ENCODE measurements at regions not wholly inside any gene's neighbourhood (a gene's known extent, or its start where the extent isn't known, plus 50 kb on each side); places are given as distances from the start of the nearest gene placed in this dataset.

DNA sequence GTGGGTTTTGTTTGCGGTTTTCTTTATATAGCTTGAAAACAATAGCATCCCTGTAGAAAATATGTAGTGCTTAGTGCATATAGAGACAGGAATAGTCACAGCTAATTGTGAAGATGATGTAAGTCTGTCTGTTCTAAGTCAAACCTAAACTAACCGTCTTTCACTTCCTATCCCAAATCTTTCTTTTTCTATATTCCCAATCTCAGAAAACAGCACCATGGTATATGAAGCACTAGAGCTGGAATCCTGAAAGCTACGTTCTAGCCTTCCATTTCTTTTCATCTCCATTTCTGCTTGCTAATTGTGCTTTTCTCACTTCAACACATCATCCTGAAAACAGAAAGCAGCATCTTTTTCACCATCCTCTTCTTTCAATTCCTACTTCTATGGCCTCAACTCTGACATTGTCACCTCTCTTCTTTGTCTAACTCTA, 1235.5 kb downstream of the ROBO2 start:
- H3K27ac ChIP-seq (ENCODE audit: low read depth, low read length), result no peak overlapping the region
- no peaks in the 10 kb centered on the region for H3K9me3 ChIP-seq (ENCODE audit: insufficient read depth, low read depth, low read length)
- H4K8ac ChIP-seq (ENCODE audit: low read depth, low read length), result no peak overlapping the region
- no peak overlapping the region for H4K12ac ChIP-seq (ENCODE audit: low read depth, low read length)
- no peak overlapping the region for H2BK120ac ChIP-seq (ENCODE audit: insufficient read depth, low read length, poor library complexity)
- H3K4me3 ChIP-seq (ENCODE audit: low read depth, low read length), result no peak overlapping the region
- no peak overlapping the region for H2BK5ac ChIP-seq (ENCODE audit: low read depth, low read length, poor library complexity)
- no CpG with 5 or more reads among the region's 3 CpGs for WGBS (ENCODE audit: extremely low coverage, insufficient coverage, insufficient read length)
- H2AK5ac ChIP-seq (ENCODE audit: low read length), result no peak overlapping the region
- H3K79me1 ChIP-seq (ENCODE audit: low read length), result no peaks in the 10 kb centered on the region
- H3K4me1 ChIP-seq (ENCODE audit: control insufficient read depth in 1 of 2, insufficient read depth in 2 of 2, low read length in 2 of 2), result no peaks in the 10 kb centered on the region
- no peak for DNase-seq
- H2BK12ac ChIP-seq (ENCODE audit: low read length), result no peak overlapping the region
- H2AFZ ChIP-seq (ENCODE audit: insufficient read depth, low read length, poor library complexity), result no peak overlapping the region
- no peak overlapping the region for H3K18ac ChIP-seq (ENCODE audit: low read length)
- no peaks in the 10 kb centered on the region for H3K79me2 ChIP-seq (ENCODE audit: control insufficient read depth, insufficient read depth, low read length, poor library complexity)
- no peak overlapping the region for H3K14ac ChIP-seq (ENCODE audit: low read length)
- peaks cover 2 to 12% of the 10 kb centered on the region in 2 experiments for H3K36me3 ChIP-seq (ENCODE audit: control insufficient read depth in 1 of 2, insufficient read depth in 2 of 2, low read length in 2 of 2)
- H3K4ac ChIP-seq (ENCODE audit: low read depth, low read length), result no peak overlapping the region
- no peak overlapping the region for H3K23ac ChIP-seq (ENCODE audit: low read length)
- H3K4me2 ChIP-seq (ENCODE audit: low read length), result no peak overlapping the region
- H3K27me3 ChIP-seq (ENCODE audit: insufficient read depth, low read length), result no peaks in the 10 kb centered on the region
- H3K9ac ChIP-seq (ENCODE audit: low read length), result no peak overlapping the region
- no peak overlapping the region for H4K91ac ChIP-seq (ENCODE audit: low read depth, low read length)

DNA sequence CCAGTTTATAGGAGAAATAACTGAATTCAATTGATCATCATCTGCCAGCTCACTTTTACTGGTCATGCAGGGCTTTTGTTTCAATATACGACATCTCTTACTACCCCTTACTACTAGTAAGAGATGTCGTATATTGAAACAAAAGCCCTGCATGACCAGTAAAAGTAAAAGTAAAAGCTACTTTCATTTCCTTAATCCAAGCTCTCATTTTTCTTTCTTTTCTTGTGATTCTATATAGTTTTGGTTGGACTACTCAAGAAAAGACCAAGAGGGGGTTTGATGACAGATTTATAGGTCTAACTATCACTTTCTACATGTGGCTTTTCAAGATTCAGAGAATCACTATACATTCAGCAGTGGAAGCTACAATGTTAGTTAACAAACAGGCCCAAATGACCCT, 1237.3 kb downstream of the ROBO2 start:
- Histone ChIP-seq H3K27ac (ENCODE audit: low read depth, low read length) (no peak overlapping the region), H4K8ac (ENCODE audit: low read depth, low read length) (no peak overlapping the region), H4K91ac (ENCODE audit: low read depth, low read length) (no peak overlapping the region), H3K9ac (ENCODE audit: low read length) (no peak overlapping the region), H3K27me3 (ENCODE audit: insufficient read depth, low read length) (no peaks in the 10 kb centered on the region), H2AK5ac (ENCODE audit: low read length) (no peak overlapping the region), H4K12ac (ENCODE audit: low read depth, low read length) (no peak overlapping the region), H2BK120ac (ENCODE audit: insufficient read depth, low read length, poor library complexity) (no peak overlapping the region), H3K36me3 (ENCODE audit: control insufficient read depth in 1 of 2, insufficient read depth in 2 of 2, low read length in 2 of 2) (peaks cover 11 to 21% of the 10 kb centered on the region in 2 experiments), H3K4me3 (ENCODE audit: low read depth, low read length) (no peak overlapping the region), H2AFZ (ENCODE audit: insufficient read depth, low read length, poor library complexity) (no peak overlapping the region), H3K9me3 (ENCODE audit: insufficient read depth, low read depth, low read length) (no peaks in the 10 kb centered on the region), H3K79me1 (ENCODE audit: low read length) (peaks cover 2% of the 10 kb centered on the region), H3K4me2 (ENCODE audit: low read length) (no peak overlapping the region), H2BK5ac (ENCODE audit: low read depth, low read length, poor library complexity) (no peak overlapping the region), H3K14ac (ENCODE audit: low read length) (no peak overlapping the region), H2BK12ac (ENCODE audit: low read length) (no peak overlapping the region), H3K4ac (ENCODE audit: low read depth, low read length) (no peak overlapping the region), H3K4me1 (ENCODE audit: control insufficient read depth in 1 of 2, insufficient read depth in 2 of 2, low read length in 2 of 2) (peaks cover 6 to 7% of the 10 kb centered on the region in 2 experiments), H3K79me2 (ENCODE audit: control insufficient read depth, insufficient read depth, low read length, poor library complexity) (no peaks in the 10 kb centered on the region), H3K23ac (ENCODE audit: low read length) (no peak overlapping the region), H3K18ac (ENCODE audit: low read length) (no peak overlapping the region)
- no peak for DNase-seq
- WGBS (ENCODE audit: extremely low coverage, insufficient coverage, insufficient read length), result no CpG with 5 or more reads among the region's 2 CpGs

DNA sequence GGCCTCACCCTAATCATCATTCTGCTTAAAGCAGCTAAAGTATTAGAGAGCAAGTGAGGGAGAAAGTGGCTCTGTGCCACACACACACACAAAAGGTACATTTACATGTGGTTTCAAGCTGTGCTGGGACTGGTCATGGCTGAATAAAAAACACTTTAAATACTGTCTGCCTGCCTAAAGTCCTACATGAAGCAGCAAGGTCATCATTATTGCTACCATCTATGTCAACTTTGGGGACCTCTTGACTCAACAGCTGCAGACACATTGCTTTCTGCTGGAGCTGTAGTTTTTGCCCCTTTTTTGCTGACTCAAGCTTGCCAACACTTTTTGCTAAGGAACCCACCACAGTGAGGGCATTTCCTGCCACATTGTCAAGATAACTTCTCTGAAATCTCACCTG, 1237.9 kb downstream of the ROBO2 start:
- no peak overlapping the region for H3K23ac ChIP-seq (ENCODE audit: low read length)
- no peak overlapping the region for H3K18ac ChIP-seq (ENCODE audit: low read length)
- H3K79me2 ChIP-seq (ENCODE audit: control insufficient read depth, insufficient read depth, low read length, poor library complexity), result no peaks in the 10 kb centered on the region
- peaks cover 11 to 21% of the 10 kb centered on the region in 2 experiments for H3K36me3 ChIP-seq (ENCODE audit: control insufficient read depth in 1 of 2, insufficient read depth in 2 of 2, low read length in 2 of 2)
- H3K4me1 ChIP-seq (ENCODE audit: control insufficient read depth in 1 of 2, insufficient read depth in 2 of 2, low read length in 2 of 2), result peaks cover 6 to 8% of the 10 kb centered on the region in 2 experiments
- H3K9ac ChIP-seq (ENCODE audit: low read length), result no peak overlapping the region
- H3K4me2 ChIP-seq (ENCODE audit: low read length), result no peak overlapping the region
- peaks cover 2% of the 10 kb centered on the region for H3K79me1 ChIP-seq (ENCODE audit: low read length)
- no peak overlapping the region for H4K91ac ChIP-seq (ENCODE audit: low read depth, low read length)
- no peak overlapping the region for H4K8ac ChIP-seq (ENCODE audit: low read depth, low read length)
- H3K4me3 ChIP-seq (ENCODE audit: low read depth, low read length), result no peak overlapping the region
- H4K12ac ChIP-seq (ENCODE audit: low read depth, low read length), result no peak overlapping the region
- no peak overlapping the region for H2BK12ac ChIP-seq (ENCODE audit: low read length)
- H3K4ac ChIP-seq (ENCODE audit: low read depth, low read length), result no peak overlapping the region
- no peaks in the 10 kb centered on the region for H3K9me3 ChIP-seq (ENCODE audit: insufficient read depth, low read depth, low read length)
- no peak overlapping the region for H2BK120ac ChIP-seq (ENCODE audit: insufficient read depth, low read length, poor library complexity)
- DNase-seq, result no peak
- H3K14ac ChIP-seq (ENCODE audit: low read length), result no peak overlapping the region
- H3K27ac ChIP-seq (ENCODE audit: low read depth, low read length), result no peak overlapping the region
- no peak overlapping the region for H2AFZ ChIP-seq (ENCODE audit: insufficient read depth, low read length, poor library complexity)
- H2BK5ac ChIP-seq (ENCODE audit: low read depth, low read length, poor library complexity), result no peak overlapping the region
- H2AK5ac ChIP-seq (ENCODE audit: low read length), result no peak overlapping the region
- H3K27me3 ChIP-seq (ENCODE audit: insufficient read depth, low read length), result no peaks in the 10 kb centered on the region

DNA sequence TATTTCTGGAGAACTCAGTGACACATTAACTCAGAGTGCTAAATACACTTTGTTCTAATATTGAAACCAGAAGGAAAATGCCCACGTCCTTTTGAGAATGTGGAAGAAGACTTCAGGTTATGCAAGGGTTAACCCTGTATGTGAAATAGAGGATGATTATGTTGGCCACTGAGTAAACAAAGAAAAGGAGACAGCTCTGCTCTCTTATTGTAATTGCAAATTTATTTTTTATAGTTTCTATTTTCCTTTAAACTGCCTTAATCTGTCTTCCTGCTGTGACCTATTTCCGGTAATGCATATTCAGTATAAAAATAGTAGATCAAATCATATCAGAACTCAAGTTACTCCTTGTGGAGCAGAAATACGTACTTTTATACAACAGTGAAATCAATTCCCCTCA, 1239.2 kb downstream of the ROBO2 start:
- Histone ChIP-seq H3K23ac (ENCODE audit: low read length) (no peak overlapping the region), H3K79me1 (ENCODE audit: low read length) (peaks cover 2% of the 10 kb centered on the region)
- WGBS (ENCODE audit: extremely low coverage, insufficient coverage, insufficient read length), result no CpG with 5 or more reads among the region's 3 CpGs

More for the DNA sequence above, 1239.2 kb downstream of the ROBO2 start:
- no peak overlapping the region for H3K4me2 ChIP-seq (ENCODE audit: low read length)
- H4K12ac ChIP-seq (ENCODE audit: low read depth, low read length), result no peak overlapping the region
- H3K18ac ChIP-seq (ENCODE audit: low read length), result no peak overlapping the region
- no peaks in the 10 kb centered on the region for H3K27me3 ChIP-seq (ENCODE audit: insufficient read depth, low read length)
- no peak overlapping the region for H2BK120ac ChIP-seq (ENCODE audit: insufficient read depth, low read length, poor library complexity)
- no peak overlapping the region for H4K8ac ChIP-seq (ENCODE audit: low read depth, low read length)
- H3K36me3 ChIP-seq (ENCODE audit: control insufficient read depth in 1 of 2, insufficient read depth in 2 of 2, low read length in 2 of 2), result peaks cover 11 to 21% of the 10 kb centered on the region in 2 experiments
- no peak overlapping the region for H4K91ac ChIP-seq (ENCODE audit: low read depth, low read length)
- no peak for DNase-seq
- no peak overlapping the region for H3K27ac ChIP-seq (ENCODE audit: low read depth, low read length)
- H2BK5ac ChIP-seq (ENCODE audit: low read depth, low read length, poor library complexity), result no peak overlapping the region
- no peak overlapping the region for H2AFZ ChIP-seq (ENCODE audit: insufficient read depth, low read length, poor library complexity)
- H3K4ac ChIP-seq (ENCODE audit: low read depth, low read length), result no peak overlapping the region
- peaks cover 6 to 8% of the 10 kb centered on the region in 2 experiments for H3K4me1 ChIP-seq (ENCODE audit: control insufficient read depth in 1 of 2, insufficient read depth in 2 of 2, low read length in 2 of 2)
- H3K4me3 ChIP-seq (ENCODE audit: low read depth, low read length), result no peak overlapping the region
- no peaks in the 10 kb centered on the region for H3K9me3 ChIP-seq (ENCODE audit: insufficient read depth, low read depth, low read length)
- no peak overlapping the region for H2BK12ac ChIP-seq (ENCODE audit: low read length)
- no peaks in the 10 kb centered on the region for H3K79me2 ChIP-seq (ENCODE audit: control insufficient read depth, insufficient read depth, low read length, poor library complexity)
- no peak overlapping the region for H3K9ac ChIP-seq (ENCODE audit: low read length)
- H3K14ac ChIP-seq (ENCODE audit: low read length), result no peak overlapping the region
- no peak overlapping the region for H2AK5ac ChIP-seq (ENCODE audit: low read length)
